Fibroblast of lung (primary cell): ENCODE measurements at regions not wholly inside any gene's neighbourhood (a gene's known extent, or its start where the extent isn't known, plus 50 kb on each side); places are given as distances from the start of the nearest gene placed in this dataset.

Source experiments
- DNase-seq, 2 donors: peaks; one replicate each; pipeline versions ENCODE4 v3.0.0 to v3.0.0-alpha.2; 2010; ENCODE audit warnings: low read depth in 2 of 2
- H2AFZ ChIP-seq: 2 replicates; pipeline ENCODE4 v1.5.1; 2012; ENCODE audit warnings: low read length, control low read depth, inconsistent platforms
- H3K27ac ChIP-seq: 2 replicates; pipeline ENCODE4 v1.5.1; 2011; ENCODE audit warnings: low read length, control low read depth; ENCODE audit not compliant: insufficient read depth
- H3K27me3 ChIP-seq: 2 replicates; pipeline ENCODE4 v1.5.1; 2011; ENCODE audit warnings: mild to moderate bottlenecking, low read length; ENCODE audit not compliant: control insufficient read depth, insufficient read depth
- H3K36me3 ChIP-seq: 2 replicates; pipeline ENCODE4 v1.5.1; 2011; ENCODE audit warnings: low read length; ENCODE audit not compliant: control insufficient read depth, insufficient read depth
- H3K4me1 ChIP-seq: 2 replicates; pipeline ENCODE4 v1.5.1; 2011; ENCODE audit warnings: low read length; ENCODE audit not compliant: control insufficient read depth, insufficient read depth; ENCODE audit errors: extremely low read depth
- H3K4me2 ChIP-seq: 2 replicates; pipeline ENCODE4 v1.5.1; 2011; ENCODE audit warnings: low read length, control low read depth; ENCODE audit not compliant: insufficient read depth; ENCODE audit errors: extremely low read depth
- H3K4me3 ChIP-seq, 4 experiments: fragments of 200-600 bp in 1 of 4; sonication (generic) in 1 of 4; replicated peaks in 1 of 4; 2 replicates each; pipeline ENCODE4 v1.5.1; 2011 to 2016; ENCODE audit warnings: low read length in 4 of 4, low read depth in 3 of 4, mild to moderate bottlenecking in 3 of 4, control low read depth in 2 of 4, inconsistent platforms in 1 of 4, mixed read lengths in 1 of 4; ENCODE audit not compliant: insufficient read depth in 1 of 4; ENCODE audit errors: control extremely low read depth in 1 of 4
- H3K79me2 ChIP-seq: 2 replicates; pipeline ENCODE4 v1.5.1; 2012; ENCODE audit warnings: mild to moderate bottlenecking, low read length, inconsistent platforms; ENCODE audit not compliant: control insufficient read depth, insufficient read depth
- H3K9ac ChIP-seq: 2 replicates; pipeline ENCODE4 v1.5.1; 2011; ENCODE audit warnings: mild to moderate bottlenecking, low read length, control low read depth; ENCODE audit not compliant: insufficient read depth
- H3K9me3 ChIP-seq: 2 replicates; pipeline ENCODE4 v1.5.1; 2012; ENCODE audit warnings: low read depth, low read length; ENCODE audit not compliant: control insufficient read depth, insufficient read depth
- H4K20me1 ChIP-seq: 2 replicates; pipeline ENCODE4 v1.5.1; 2011; ENCODE audit warnings: low read length; ENCODE audit not compliant: control insufficient read depth, insufficient read depth; ENCODE audit errors: extremely low read depth
- CTCF ChIP-seq, 2 donors: IDR thresholded peaks in 1 of 2; conservative IDR thresholded peaks in 1 of 2; 1 replicate in 1 of 2; 2 replicates in 1 of 2; pipeline ENCODE4 v1.5.1; 2011 to 2012; ENCODE audit warnings: low read length in 2 of 2, control low read depth in 1 of 2, inconsistent platforms in 1 of 2, low read depth in 1 of 2, mild to moderate bottlenecking in 1 of 2
- EZH2 ChIP-seq: IDR thresholded peaks from 2 replicates; pipeline ENCODE4 v1.5.1; 2012; ENCODE audit warnings: low read length, control low read depth, mild to moderate bottlenecking; ENCODE audit errors: missing control alignments

- Histone ChIP-seq H3K9me3 (no peaks in the 10 kb centered on the region), H3K27me3 (no peaks in the 10 kb centered on the region), H3K4me1 (no peaks in the 10 kb centered on the region), H3K4me2 (no peak overlapping the region), H3K9ac (no peak overlapping the region), H3K79me2 (no peaks in the 10 kb centered on the region), H4K20me1 (no peaks in the 10 kb centered on the region), H3K4me3 (no peak overlapping the region), H3K36me3 (no peaks in the 10 kb centered on the region), H2AFZ (no peak overlapping the region), H3K27ac (no peak overlapping the region)
- no peak for DNase-seq
- TF ChIP-seq EZH2 = no peak
These were observed 373.2 kb upstream of the C1orf174 start for GRCh38 chr1:4273243-4273642.

- no peak for DNase-seq
- Histone ChIP-seq H2AFZ (no peak overlapping the region), H3K4me3 (no peak overlapping the region), H3K9ac (no peak overlapping the region), H3K4me1 (no peaks in the 10 kb centered on the region), H3K9me3 (no peaks in the 10 kb centered on the region), H3K27me3 (no peaks in the 10 kb centered on the region), H3K27ac (no peak overlapping the region), H4K20me1 (no peaks in the 10 kb centered on the region), H3K36me3 (no peaks in the 10 kb centered on the region), H3K4me2 (no peak overlapping the region), H3K79me2 (no peaks in the 10 kb centered on the region)
- TF ChIP-seq EZH2 (no peak), CTCF (conservative IDR thresholded peaks at IDR 0.05 in 1 of 2, IDR thresholded peaks at IDR 0.05 in 1 of 2; ENCODE audit: low read depth in 1 of 2, low read length in 2 of 2) (no peak)
These were observed 373.7 kb upstream of the C1orf174 start for GRCh38 chr1:4273747-4274146.

- no peaks in the 10 kb centered on the region for H4K20me1 ChIP-seq
- no peaks in the 10 kb centered on the region for H3K9me3 ChIP-seq
- no peak overlapping the region for H3K27ac ChIP-seq
- TF ChIP-seq EZH2 (no peak), CTCF (conservative IDR thresholded peaks at IDR 0.05 in 1 of 2, IDR thresholded peaks at IDR 0.05 in 1 of 2; ENCODE audit: low read depth in 1 of 2, low read length in 2 of 2) (no peak)
- no peak overlapping the region for H2AFZ ChIP-seq
- no peaks in the 10 kb centered on the region for H3K27me3 ChIP-seq
- no peak overlapping the region for H3K4me2 ChIP-seq
- H3K79me2 ChIP-seq = no peaks in the 10 kb centered on the region
- no peak overlapping the region for H3K4me3 ChIP-seq
- no peak overlapping the region for H3K9ac ChIP-seq
- no peak for DNase-seq
- H3K36me3 ChIP-seq = no peaks in the 10 kb centered on the region
- H3K4me1 ChIP-seq = no peaks in the 10 kb centered on the region
These were observed 375.0 kb upstream of the C1orf174 start for GRCh38 chr1:4275083-4275482.
